ENCODE measurements at regions not wholly inside any gene's neighbourhood (a gene's known extent, or its start where the extent isn't known, plus 50 kb on each side); places are given as distances from the start of the nearest gene placed in this dataset.

DNA sequence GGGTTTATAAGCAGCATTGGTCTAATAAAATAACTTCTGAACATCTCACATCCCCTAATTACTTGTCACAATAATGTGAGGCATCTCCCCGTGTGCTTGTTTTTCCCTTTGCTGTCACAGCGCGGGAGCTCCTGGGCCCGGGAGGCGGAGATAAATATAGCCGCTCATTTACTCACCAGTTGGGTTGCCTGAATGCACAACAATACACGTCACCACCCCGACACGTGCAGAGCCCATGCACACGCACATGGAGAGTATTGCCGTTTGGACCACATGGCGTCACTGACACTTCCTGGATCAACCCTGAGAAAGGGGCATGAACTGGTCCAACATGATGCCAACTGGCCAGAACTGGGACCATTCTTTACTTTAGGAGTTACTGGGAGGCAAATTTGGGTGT is 76.2 kb downstream of the MRPL46 start:
- TF ChIP-seq FOXP1 (CRISPR knock-in tag; IDR thresholded peaks at IDR 0.05; ENCODE audit: borderline replicate concordance) (no peak), ESRRA (CRISPR knock-in tag; IDR thresholded peaks at IDR 0.05; ENCODE audit: borderline replicate concordance) (no peak), ZNF281 (CRISPR knock-in tag; IDR thresholded peaks at IDR 0.05) (no peak), CREB1 (CRISPR knock-in tag; IDR thresholded peaks at IDR 0.05) (no peak)
- TF ChIP-seq, protein P1, sequence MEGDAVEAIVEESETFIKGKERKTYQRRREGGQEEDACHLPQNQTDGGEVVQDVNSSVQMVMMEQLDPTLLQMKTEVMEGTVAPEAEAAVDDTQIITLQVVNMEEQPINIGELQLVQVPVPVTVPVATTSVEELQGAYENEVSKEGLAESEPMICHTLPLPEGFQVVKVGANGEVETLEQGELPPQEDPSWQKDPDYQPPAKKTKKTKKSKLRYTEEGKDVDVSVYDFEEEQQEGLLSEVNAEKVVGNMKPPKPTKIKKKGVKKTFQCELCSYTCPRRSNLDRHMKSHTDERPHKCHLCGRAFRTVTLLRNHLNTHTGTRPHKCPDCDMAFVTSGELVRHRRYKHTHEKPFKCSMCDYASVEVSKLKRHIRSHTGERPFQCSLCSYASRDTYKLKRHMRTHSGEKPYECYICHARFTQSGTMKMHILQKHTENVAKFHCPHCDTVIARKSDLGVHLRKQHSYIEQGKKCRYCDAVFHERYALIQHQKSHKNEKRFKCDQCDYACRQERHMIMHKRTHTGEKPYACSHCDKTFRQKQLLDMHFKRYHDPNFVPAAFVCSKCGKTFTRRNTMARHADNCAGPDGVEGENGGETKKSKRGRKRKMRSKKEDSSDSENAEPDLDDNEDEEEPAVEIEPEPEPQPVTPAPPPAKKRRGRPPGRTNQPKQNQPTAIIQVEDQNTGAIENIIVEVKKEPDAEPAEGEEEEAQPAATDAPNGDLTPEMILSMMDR (IDR thresholded peaks at IDR 0.05) = no peak
- TF ChIP-seq, protein P2, sequence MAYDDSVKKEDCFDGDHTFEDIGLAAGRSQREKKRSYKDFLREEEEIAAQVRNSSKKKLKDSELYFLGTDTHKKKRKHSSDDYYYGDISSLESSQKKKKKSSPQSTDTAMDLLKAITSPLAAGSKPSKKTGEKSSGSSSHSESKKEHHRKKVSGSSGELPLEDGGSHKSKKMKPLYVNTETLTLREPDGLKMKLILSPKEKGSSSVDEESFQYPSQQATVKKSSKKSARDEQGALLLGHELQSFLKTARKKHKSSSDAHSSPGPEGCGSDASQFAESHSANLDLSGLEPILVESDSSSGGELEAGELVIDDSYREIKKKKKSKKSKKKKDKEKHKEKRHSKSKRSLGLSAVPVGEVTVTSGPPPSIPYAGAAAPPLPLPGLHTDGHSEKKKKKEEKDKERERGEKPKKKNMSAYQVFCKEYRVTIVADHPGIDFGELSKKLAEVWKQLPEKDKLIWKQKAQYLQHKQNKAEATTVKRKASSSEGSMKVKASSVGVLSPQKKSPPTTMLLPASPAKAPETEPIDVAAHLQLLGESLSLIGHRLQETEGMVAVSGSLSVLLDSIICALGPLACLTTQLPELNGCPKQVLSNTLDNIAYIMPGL (CRISPR knock-in tag; IDR thresholded peaks at IDR 0.05) = no peak

Measured in WTC11 (cell line).